Endothelial cell of umbilical vein (primary cell): ENCODE measurements at regions not wholly inside any gene's neighbourhood (a gene's known extent, or its start where the extent isn't known, plus 50 kb on each side); places are given as distances from the start of the nearest gene placed in this dataset.

Experiments
- BruUV-seq: library from RNA; stranded (reverse); fragments of 400-500 nt; replicated peaks from 2 replicates; lab custom pipeline; 2021; lab: Mats Ljungman, UMichigan
- CTCF ChIA-PET: fragments of 300-600, 350-600 bp; sonication (Branson Sonifier 250); formaldehyde crosslinking; loops from one replicate; lab custom pipeline; 2021; ENCODE audit warnings: antibody characterized with exemption, inconsistent platforms; lab: Charles Lee
- POLR2A ChIA-PET: fragments of 300-600, 350-600 bp; sonication (Branson Sonifier 250); formaldehyde crosslinking; loops from one replicate; lab custom pipeline; 2021; ENCODE audit warnings: antibody characterized with exemption, inconsistent platforms; lab: Charles Lee
- DNase-seq: peaks from one replicate; pipeline ENCODE4 v3.0.0-alpha.2; 2011; ENCODE audit warnings: low read depth, low spot score
- FAIRE-seq: peaks from 2 replicates; lab custom pipeline; 2011; peaks lifted over from hg19 to GRCh38; lab: Jason Lieb, UNC
- H2AFZ ChIP-seq: 2 replicates; pipeline ENCODE4 v1.6.0; 2012; ENCODE audit warnings: low read depth, low read length, control low read depth, inconsistent platforms
- H3K27ac ChIP-seq: 2 replicates; pipeline ENCODE4 v1.5.1; 2011; ENCODE audit warnings: low read depth, mild to moderate bottlenecking, control low read depth, low read length, moderate library complexity; ENCODE audit not compliant: insufficient read depth
- H3K27me3 ChIP-seq, 2 experiments: 2 replicates each; pipeline versions ENCODE4 v1.6.0 to v1.6.1; 2011; ENCODE audit warnings: low read length in 2 of 2, mixed read lengths in 1 of 2; ENCODE audit not compliant: control insufficient read depth in 2 of 2, insufficient read depth in 2 of 2
- H3K36me3 ChIP-seq, 2 experiments: 2 replicates in 1 of 2; 3 replicates in 1 of 2; pipeline ENCODE4 v1.5.1; 2011; ENCODE audit warnings: low read length in 2 of 2, mild to moderate bottlenecking in 1 of 2, moderate library complexity in 1 of 2; ENCODE audit not compliant: control insufficient read depth in 2 of 2, insufficient read depth in 2 of 2; ENCODE audit errors: extremely low read depth in 1 of 2
- H3K4me1 ChIP-seq: 3 replicates; pipeline ENCODE4 v1.5.1; 2011; ENCODE audit warnings: mild to moderate bottlenecking, low read length; ENCODE audit not compliant: control insufficient read depth, insufficient read depth; ENCODE audit errors: extremely low read depth
- H3K4me2 ChIP-seq: 2 replicates; pipeline ENCODE4 v1.6.1; 2011; ENCODE audit warnings: low read length, control low read depth, mixed read lengths; ENCODE audit not compliant: insufficient read depth
- H3K4me3 ChIP-seq, 3 experiments: fragments of 200-600 bp in 1 of 3; sonication (generic), shearing (Covaris generic) in 1 of 3; replicated peaks in 1 of 3; 2 replicates each; pipeline ENCODE4 v1.5.1; 2011 to 2016; ENCODE audit warnings: control low read depth in 3 of 3, low read length in 3 of 3, mild to moderate bottlenecking in 2 of 3, inconsistent platforms in 1 of 3, low read depth in 1 of 3, moderate library complexity in 1 of 3; ENCODE audit not compliant: insufficient read depth in 1 of 3
- H3K79me2 ChIP-seq: 2 replicates; pipeline ENCODE4 v1.6.0; 2012; ENCODE audit warnings: low read length, inconsistent platforms; ENCODE audit not compliant: control insufficient read depth, insufficient read depth
- H3K9ac ChIP-seq: replicated peaks from 2 replicates; pipeline ENCODE3; 2011; ENCODE audit warnings: low read length, control low read depth; ENCODE audit not compliant: insufficient read depth; ENCODE audit errors: extremely low read depth
- H3K9me1 ChIP-seq: replicated peaks from 3 replicates; pipeline ENCODE4 v1.6.0; 2011; ENCODE audit warnings: mild to moderate bottlenecking, low read length; ENCODE audit not compliant: control insufficient read depth, insufficient read depth; ENCODE audit errors: extremely low read depth
- H3K9me3 ChIP-seq: replicated peaks from 2 replicates; pipeline ENCODE4 v1.5.1; 2012; ENCODE audit warnings: low read length, inconsistent platforms; ENCODE audit not compliant: control insufficient read depth, insufficient read depth
- H4K20me1 ChIP-seq: replicated peaks from 2 replicates; pipeline ENCODE3; 2011; ENCODE audit warnings: mild to moderate bottlenecking, low read length; ENCODE audit not compliant: control insufficient read depth, insufficient read depth; ENCODE audit errors: extremely low read depth
- CTCF ChIP-seq, 2 donors: IDR thresholded peaks; 1 replicate in 1 of 2; 2 replicates in 1 of 2; pipeline ENCODE4 v1.5.1; 2011; ENCODE audit warnings: low read length in 2 of 2, mild to moderate bottlenecking in 2 of 2, moderate library complexity in 2 of 2, control low read depth in 1 of 2, inconsistent platforms in 1 of 2, low read depth in 1 of 2; ENCODE audit not compliant: insufficient read depth in 1 of 2; ENCODE audit errors: extremely low read depth in 1 of 2
- EZH2 ChIP-seq: IDR thresholded peaks from 2 replicates; pipeline ENCODE4 v1.6.1; 2012; ENCODE audit warnings: borderline replicate concordance, low read depth, mild to moderate bottlenecking, moderate library complexity, low read length, inconsistent platforms; ENCODE audit not compliant: severe bottlenecking
- FOS ChIP-seq: IDR thresholded peaks from 2 replicates; pipeline ENCODE4 v1.6.1; 2011; ENCODE audit warnings: mild to moderate bottlenecking, low read length, moderate library complexity, borderline replicate concordance; ENCODE audit not compliant: insufficient read depth
- GATA2 ChIP-seq: IDR thresholded peaks from 2 replicates; pipeline ENCODE4 v1.7.0; 2011; ENCODE audit warnings: low read depth, mild to moderate bottlenecking, moderate library complexity, mixed read lengths, low read length; ENCODE audit not compliant: insufficient read length, insufficient read depth
- JUN ChIP-seq: IDR thresholded peaks from 2 replicates; pipeline ENCODE4 v1.6.1; 2011; ENCODE audit warnings: borderline replicate concordance, low read depth; ENCODE audit not compliant: insufficient read length, insufficient read depth
- MAX ChIP-seq: IDR thresholded peaks from 2 replicates; pipeline ENCODE4 v1.6.1; 2011; ENCODE audit not compliant: insufficient read depth, insufficient read length
- MYC ChIP-seq: IDR thresholded peaks from one replicate; pipeline ENCODE4 v1.6.1; 2011; ENCODE audit warnings: mild to moderate bottlenecking, low read depth, low read length
- POLR2A ChIP-seq: IDR thresholded peaks from 2 replicates; pipeline ENCODE4 v1.6.1; 2012; ENCODE audit warnings: low read depth, mild to moderate bottlenecking, control low read depth, low read length
- POLR2AphosphoS5 ChIP-seq: IDR thresholded peaks from 2 replicates; pipeline ENCODE4 v1.6.1; 2012; ENCODE audit warnings: low read depth, mild to moderate bottlenecking, control low read depth, low read length, moderate library complexity; ENCODE audit not compliant: insufficient read depth
- dilution Hi-C: fragments of 300-500 bp; cut with MboI; formaldehyde crosslinking; loops from one replicate; pipeline ENCODE4 v1.15.0; 2019; ENCODE audit warnings: low sequenced_read_pairs; ENCODE audit not compliant: extremely low pct_ligation_motif_present
- intact Hi-C: fragments of 100-400 bp; cut with micrococcal nuclease; formaldehyde crosslinking; loops from one replicate; pipeline ENCODE4 v1.10.0; 2022

GRCh38 chr13:27014406-27015359 is 156.9 kb downstream of the USP12 start:
- TF ChIP-seq FOS = no peak
- no peak for TF ChIP-seq JUN
- no peak for TF ChIP-seq CTCF (IDR thresholded peaks at IDR 0.05; ENCODE audit: extremely low read depth in 1 of 2, insufficient read depth in 1 of 2, low read depth in 1 of 2, low read length in 2 of 2)
- no peak for TF ChIP-seq MAX
- no peak for TF ChIP-seq EZH2
- no peak for TF ChIP-seq GATA2
- no peak for TF ChIP-seq POLR2AphosphoS5
- TF ChIP-seq POLR2A = no peak
- TF ChIP-seq MYC = no peak
- Histone ChIP-seq H3K27me3 (peaks cover 0 to 3% of the 10 kb centered on the region in 2 experiments), H3K9me3 (no peaks in the 10 kb centered on the region), H3K27ac (no peak overlapping the region), H3K9ac (no peak overlapping the region), H4K20me1 (no peaks in the 10 kb centered on the region), H3K36me3 (no peaks in the 10 kb centered on the region), H3K4me3 (no peak overlapping the region), H3K9me1 (no peaks in the 10 kb centered on the region), H2AFZ (no peak overlapping the region), H3K79me2 (no peaks in the 10 kb centered on the region), H3K4me2 (no peak overlapping the region), H3K4me1 (no peaks in the 10 kb centered on the region)
- ChIA-PET POLR2A (interaction anchor here (0.5 kb wide), 1 partner anchor 48 kb away, joined by 3 read pairs; no protein-coding TSS in a partner anchor), CTCF (no interaction called here)
- intact Hi-C loops = no loop called here
- FAIRE-seq (no peak), DNase-seq (no peak)
- BruUV-seq = no TSS peak
- dilution Hi-C loops = no loop called here
